HG03060 (cell line): ENCODE measurements at regions not wholly inside any gene's neighbourhood (a gene's known extent, or its start where the extent isn't known, plus 50 kb on each side); places are given as distances from the start of the nearest gene placed in this dataset.
"Not testable (repeated sequence)": the region's sequence is repeated elsewhere in the genome, so short reads cannot be mapped to it uniquely, and the experiment has no call there.

ENCODE experiments used
- ATAC-seq: cut with Tn5 transposase; IDR thresholded peaks from one replicate; pipeline ENCODE4 v1.9.1; 2021; ENCODE audit warnings: low read depth, moderate number of reproducible peaks; ENCODE audit not compliant: unreplicated experiment

DNA sequence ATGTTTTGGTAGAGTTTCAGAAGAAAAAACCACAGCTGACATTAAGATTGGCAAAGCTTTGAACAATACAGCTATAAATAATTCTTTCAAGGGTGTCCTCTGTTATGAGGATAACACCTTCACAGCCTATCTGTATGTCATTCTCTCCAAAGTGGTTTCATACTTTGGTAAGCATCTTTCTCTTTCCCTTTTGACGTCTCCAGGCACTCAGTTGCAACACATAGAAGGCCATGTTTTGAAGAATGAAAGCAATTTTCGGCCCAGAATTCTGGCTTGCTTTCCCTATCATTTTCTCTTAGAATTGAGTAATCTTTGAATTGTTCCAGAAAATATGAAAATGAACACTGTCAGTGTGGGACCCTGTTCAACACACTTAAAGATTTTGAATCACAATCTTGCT lies 200.0 kb upstream of the CBLB start:
- ATAC-seq, result peak; percentile 58

DNA sequence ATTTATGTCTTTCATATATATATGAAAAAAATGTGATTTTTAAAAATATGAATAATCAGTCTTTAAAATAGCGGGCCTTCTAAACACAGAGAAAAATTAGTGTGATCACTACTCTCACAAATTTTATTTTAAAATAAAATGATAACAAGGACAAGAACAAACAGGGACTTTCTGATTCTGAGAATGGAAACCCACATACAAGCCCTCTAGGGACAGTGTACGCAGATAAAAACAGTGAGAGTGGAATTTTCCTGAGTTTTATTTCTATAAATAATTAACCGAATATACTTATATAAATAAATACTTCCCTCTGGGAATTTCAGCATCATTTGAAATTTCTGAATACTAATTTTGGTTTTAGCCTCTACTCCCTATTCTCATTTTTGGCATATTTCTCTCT lies 201.4 kb upstream of the CBLB start:
- no peak for ATAC-seq

DNA sequence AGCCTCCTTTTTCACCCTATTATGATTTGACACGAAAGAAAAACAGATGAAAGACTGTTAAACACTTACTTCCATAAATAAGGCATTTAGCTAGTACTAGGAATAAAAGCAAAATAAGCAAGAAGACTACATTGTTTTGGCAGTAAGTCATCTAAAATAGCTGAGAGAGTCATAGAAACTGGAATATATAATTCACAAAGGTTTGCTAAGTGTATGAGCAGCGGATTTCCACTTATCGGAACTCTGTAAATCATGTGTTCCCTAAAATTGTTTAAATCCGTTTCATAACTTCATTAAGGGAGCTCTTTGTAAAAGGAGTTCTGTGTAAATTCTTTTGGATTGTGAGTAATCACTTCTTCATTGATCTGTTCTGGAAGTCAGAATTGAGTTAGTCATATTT lies 202.5 kb upstream of the CBLB start:
- ATAC-seq, result no peak

DNA sequence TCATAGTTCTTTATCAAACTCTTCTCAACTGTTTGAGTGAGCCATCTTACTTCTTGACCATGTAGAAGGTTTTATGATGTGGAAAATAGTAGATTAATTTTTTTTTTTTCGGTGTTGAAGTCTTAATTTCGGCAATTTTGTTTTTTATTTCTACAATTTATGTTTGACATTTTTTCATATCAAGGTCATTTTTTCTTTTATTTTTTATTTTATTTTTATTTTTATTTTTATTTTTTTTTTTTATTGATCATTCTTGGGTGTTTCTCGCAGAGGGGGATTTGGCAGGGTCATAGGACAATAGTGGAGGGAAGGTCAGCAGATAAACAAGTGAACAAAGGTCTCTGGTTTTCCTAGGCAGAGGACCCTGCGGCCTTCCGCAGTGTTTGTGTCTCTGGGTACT lies 203.8 kb upstream of the CBLB start:
- not testable (repeated sequence) for ATAC-seq

DNA sequence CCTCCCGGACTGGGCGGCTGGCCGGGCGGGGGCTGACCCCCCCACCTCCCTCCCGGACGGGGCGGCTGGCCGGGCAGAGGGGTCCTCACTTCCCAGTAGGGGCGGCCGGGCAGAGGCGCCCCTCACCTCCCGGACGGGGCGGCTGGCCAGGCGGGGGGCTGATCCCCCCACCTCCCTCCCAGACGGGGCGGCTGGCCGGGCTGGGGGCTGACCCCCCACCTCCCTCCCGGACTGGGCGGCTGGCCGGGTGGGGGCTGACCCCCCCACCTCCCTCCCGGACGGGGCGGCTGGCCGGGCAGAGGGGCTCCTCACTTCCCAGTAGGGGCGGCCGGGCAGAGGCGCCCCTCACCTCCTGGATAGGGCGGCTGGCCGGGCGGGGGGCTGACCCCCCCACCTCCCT lies 205.0 kb upstream of the CBLB start:
- not testable (repeated sequence) for ATAC-seq

DNA sequence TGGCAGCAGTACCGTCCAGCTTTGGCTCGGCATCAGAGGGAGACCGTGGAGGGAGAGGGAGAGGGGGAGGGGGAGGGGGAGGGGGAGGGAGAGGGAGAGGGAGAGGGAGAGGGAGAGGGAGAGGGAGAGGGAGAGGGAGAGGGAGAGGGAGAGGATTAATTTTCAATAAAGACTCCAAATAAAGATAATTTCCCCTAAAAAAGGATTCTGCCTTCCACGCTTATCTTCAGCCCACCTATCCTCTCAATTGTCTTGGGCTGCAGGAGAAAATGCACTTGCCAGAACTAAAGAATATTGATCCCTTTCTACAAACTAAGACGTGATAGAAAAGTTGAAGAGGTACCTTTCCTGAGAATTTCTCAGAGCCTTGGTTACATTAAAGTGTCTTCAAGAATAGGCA lies 206.9 kb upstream of the CBLB start:
- ATAC-seq, result not testable (repeated sequence)

DNA sequence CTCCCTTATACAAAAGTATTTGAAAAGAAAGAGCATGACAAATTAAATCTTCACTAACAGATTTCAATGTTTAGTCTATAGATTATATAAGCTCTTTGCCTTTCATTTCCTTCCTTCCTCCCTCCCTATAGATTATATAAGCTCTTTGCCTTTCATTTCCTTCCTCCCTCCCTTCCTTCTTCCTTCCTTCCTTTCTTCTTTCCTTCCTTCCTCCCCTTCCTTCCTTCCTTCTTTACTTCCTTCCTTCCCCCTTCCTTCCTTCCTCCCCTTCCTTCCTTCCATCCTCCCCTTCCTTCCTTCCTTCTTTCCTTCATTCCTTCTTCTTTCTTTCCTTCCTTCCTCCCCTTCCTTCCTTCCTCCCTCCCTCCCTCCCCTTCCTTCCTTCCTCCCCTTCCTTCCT lies 209.8 kb upstream of the CBLB start:
- no peak for ATAC-seq

DNA sequence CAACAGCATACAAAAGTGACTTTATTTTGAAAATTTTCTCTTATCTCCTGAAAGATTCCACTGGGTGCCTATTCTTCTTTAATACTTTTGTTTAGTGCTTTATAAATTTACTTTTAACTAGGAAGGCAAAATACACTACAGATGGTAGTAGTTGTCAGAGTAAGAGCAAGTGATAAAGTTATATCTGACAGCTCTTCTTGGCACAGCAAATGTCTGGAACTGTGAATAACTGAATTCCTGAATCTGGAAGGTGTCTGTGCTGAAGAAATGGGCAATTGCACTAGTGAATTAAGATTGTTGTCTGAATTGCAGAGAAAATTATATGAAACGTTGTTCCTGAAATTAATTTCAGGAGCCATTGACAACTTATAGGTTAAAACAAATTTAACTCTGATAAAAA lies 213.8 kb upstream of the CBLB start:
- no peak for ATAC-seq

DNA sequence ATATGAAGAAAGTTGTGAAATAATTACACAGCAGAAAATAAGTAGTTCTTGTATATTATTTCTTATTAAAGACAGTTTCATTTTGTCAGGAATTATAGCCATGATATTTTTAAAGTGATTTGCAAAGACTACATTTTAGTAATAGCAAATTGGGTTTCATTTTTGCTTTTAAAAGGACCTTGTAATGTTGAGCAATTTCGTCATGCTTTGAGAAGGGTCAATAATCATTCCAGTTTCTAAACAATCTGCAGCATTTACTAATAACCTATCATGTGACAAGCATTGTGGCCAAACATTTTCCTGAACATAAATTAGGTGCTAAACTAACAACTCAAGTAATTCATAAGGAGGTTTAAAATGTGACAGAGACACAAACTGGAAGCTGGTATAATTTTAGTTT lies 214.4 kb upstream of the CBLB start:
- ATAC-seq, result no peak

DNA sequence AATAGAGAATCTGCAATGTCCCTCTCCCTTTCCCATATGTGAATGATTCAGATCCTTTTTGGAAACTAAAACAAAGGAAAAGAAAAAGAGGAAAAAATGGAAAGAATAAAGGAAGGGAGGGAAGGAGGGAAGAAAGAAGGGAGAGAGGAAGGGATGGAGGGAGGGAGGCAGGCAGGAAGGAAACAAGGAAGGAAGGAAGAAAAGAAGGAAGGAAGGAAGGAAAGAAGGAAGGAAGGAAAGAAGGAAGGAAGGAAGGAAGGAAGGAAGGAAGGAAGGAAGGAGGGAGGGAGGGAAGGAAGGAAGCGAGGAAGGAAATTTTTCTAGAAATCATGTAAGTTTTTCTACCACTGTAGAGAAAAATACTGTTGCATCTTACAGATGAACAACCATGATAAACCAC lies 215.0 kb upstream of the CBLB start:
- ATAC-seq, result no peak

DNA sequence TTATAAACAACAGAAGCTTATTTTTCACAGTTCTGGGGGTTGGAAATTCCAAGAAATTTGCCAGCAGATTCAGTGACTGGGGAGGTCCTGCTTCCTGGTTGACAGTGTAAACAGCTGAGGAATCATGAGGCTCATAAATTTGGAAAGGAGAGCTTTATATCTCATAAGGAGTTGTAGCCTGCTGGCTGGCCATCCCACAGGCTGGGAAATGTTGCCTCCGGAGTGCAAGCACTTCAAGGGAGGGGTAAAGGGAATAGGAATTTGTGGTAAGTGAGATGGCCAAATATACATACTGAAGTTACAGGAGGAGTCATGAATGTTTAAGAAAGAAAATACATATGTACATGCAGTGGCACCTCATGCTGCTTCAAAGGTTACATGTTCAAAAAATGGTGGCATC lies 217.2 kb upstream of the CBLB start:
- ATAC-seq, result no peak

DNA sequence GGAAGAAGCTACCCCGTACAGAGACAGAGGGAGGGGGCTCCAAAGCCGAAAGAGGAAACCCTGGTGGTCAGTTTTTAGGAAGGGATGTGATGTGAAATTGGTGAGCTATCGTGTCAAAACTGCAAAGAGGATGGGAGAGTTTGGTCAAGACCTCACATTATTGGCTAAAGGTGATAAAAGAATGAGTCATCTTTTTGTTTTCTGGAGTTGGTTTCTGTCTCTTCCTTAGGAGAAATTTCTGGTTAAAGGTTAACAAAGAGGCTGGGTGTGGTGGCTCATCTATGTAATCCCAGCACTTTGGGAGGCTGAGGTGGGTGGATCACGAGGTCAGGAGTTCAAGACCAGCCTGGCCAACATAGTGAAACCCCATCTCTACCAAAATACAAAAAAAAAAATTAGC lies 217.8 kb upstream of the CBLB start:
- no peak for ATAC-seq

DNA sequence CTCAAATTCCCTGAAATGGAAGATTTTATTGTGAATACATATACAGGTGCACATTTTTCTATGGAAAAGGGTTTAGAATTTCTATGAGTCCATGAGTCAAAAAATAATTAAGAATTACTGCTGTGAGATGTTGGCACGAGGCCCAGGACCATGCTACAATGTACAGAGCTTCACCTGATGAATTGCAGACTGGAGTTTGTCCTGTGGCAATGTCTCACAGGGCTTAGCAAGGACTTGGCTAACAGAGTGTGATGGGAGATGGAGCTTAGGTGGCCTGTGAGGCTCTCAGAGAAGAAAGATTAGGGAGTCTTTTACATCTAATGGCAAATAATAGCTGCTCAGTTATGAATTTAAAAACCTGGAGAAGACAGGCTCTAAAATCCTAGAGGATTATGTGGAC lies 219.5 kb upstream of the CBLB start:
- ATAC-seq, result no peak

DNA sequence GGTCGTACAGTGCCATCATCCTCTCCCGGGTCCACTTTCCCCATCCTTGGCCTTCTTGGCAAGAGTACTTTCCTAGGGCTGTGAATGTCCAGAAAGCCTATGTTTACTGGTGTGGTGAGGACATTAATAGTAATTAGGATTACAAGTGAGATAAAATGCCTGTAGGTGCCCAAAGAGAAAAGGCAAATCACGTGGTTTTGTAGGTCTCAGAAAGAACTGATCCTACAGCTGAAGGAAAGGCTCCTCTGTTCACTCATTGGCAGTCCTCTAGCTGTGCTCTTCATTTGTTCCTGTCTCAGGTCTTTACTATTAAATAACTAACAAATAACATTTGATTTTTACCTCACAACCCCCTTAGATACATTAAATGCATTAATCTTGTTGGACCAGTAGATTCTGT lies 220.1 kb upstream of the CBLB start:
- no peak for ATAC-seq

DNA sequence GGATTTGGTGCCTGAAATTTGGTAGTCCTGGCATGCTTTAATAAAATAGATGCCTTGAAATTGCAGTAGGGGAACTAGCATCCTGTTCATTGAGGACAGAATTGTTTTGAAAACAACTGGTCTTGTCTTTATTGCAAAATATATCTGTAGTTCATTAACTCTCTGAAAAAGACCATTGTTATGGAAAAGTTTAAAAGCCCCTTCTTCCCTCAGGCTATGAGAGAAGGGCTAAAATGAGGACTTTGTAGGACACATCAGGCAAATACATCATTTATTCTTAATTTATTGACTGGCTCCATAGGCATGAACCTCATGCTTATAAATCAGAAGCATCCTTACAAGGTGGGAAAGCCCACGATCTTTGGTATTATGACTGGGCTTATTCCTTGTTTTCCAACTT lies 221.0 kb upstream of the CBLB start:
- ATAC-seq, result no peak

DNA sequence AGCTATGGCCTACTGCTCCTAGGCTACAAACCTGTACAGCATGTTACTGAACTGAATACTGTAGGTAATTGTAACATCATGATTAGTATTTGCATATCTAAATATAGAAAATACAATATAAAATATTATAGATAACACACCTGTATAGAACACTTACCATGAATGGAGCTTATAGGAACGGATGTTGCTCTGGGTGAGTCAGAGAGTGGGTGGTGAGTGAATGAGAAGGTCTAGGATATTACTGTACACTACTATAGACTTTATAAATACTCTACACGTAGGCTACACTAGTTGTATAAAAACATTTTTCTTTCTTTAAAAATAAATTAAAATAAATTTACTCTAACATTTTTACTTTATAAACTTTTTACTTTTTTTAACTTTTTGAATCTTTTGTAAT lies 224.0 kb upstream of the CBLB start:
- ATAC-seq, result no peak

DNA sequence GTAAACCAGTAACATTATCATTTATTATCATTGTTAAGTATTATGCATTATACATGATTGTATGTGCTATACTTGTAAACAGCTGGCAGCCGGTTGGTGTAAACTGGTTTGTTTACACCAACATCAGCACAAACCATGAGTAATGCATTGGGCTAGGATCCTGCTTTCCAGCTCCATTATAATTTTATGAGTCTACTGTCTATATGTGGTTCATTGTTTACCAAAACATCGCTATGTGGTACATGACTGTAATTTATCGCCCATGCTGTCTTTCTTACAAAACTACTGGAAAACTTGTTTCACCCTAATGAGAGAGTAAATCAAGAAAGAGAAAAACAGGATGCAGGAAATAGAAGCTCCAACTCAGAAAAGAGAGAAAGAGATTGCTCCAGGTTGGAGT lies 224.8 kb upstream of the CBLB start:
- no peak for ATAC-seq

DNA sequence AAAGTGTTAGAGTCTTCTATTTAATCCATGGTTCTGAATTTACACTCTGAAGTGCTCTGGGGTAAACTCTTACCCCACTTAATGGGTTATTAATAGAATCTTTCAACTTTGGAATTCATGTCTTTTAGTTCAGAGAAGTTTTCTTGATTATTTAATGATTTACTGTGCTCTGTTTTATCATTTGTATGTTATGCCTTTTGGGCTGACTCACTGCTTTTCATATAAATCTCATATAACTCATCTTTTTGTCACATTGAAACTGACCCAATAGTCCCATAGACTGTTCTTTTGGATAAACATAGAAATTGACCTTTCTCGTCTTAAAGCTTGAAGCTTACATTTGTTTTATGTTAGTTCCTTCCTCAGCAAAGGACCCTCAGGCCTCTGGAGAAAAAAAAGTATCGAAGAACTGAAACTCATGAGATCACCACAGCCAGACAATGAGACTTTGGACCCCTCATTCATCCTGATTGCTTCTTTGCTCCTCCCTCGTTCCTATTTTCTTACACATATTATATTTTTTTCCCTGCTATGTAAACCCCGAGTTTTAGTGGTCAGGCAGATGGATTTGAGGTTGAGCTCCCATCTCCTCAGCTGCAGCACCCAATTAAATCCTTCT lies 229.1 kb upstream of the CBLB start:
- ATAC-seq, result no peak

DNA sequence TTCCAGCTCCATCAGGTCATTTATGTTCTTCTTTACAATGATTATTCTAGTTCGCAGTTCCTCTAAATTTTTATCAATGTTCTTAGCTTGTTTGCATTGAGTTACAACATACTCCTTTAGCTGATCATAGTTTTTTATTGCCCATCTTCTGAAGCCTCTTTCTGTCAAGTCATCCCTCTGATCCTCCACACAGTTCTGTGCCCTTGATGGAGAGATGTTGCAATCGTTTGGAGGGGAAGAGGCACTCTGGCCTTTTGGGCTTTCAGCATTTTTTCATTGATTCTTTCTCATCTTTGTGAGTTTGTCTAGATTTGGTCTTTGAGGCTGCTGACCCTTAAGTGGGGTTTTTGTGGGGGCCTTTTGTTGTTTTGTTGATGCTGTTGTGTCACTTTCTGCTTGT lies 234.6 kb upstream of the CBLB start:
- ATAC-seq, result no peak

DNA sequence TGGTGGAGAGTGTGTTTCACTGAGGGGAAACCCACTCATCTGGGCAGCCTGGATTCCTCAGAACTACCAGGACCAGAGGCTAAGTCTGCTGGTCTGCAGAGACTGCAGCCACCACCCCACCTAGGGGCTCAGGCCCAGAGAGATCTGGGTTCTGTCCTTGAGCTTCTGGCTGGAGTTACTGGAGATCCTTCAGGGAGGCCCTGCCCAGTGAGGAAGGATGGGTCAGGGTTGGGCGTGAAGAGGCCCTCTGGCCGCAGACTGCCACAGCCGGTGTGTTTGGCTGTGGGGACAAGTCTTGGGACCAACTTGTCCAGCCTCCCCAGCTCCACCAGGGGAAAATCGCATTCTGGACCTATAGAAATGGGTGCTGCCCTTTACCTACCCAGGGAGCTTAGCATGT lies 235.3 kb upstream of the CBLB start:
- no peak for ATAC-seq

DNA sequence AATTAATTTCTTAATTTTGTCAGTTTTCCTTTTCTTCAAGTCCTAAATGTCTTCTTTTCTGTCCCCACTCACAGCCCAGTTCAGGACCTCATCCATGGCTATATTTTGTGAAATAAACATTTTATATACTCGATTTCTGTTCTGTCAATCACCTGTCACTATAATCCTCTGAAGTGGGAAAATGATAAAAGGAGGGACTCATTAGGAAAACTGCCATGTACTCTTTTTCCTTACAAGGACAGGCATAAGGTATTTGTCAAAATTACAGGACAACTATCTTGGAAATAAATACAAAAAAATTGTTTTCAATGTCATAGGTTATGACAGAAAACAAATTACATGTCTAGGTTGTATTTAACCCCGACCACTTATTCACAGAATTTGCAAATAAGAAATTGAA lies 240.1 kb upstream of the CBLB start:
- no peak for ATAC-seq

DNA sequence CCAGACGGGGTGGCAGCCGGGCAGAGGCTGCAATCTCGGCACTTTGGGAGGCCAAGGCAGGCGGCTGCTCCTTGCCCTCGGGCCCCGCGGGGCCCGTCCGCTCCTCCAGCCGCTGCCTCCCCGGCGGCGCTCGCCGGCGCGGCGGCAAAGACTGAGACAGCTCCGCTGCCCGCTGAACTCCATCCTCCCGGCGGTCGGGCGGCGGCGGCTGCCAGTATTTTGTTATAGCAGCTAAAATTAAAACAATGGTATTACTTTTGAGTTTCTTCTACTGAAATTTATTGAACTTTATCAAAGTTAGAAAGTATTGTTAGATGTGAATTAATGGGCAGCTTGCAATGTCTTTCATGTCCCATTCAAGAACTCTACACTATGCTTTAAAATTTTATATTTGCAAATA lies 243.7 kb upstream of the CBLB start:
- not testable (repeated sequence) for ATAC-seq

DNA sequence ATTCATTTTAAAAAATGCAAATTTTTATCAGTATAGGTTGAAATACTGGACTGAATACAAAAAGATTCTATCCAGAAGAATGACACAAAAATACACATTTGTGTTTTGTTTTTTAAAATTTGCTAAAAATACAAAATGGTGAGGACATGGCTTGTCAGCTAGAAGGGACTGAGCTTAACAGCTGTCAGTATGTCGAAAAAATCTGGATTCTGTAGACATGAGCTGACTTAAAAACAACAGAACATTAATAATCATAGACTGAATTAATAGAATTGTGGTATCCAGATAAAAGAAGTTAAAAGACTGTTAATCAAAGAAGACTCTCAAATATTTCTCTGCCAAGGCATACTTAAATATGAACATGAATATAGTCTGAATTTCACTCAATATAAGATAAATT lies 244.9 kb upstream of the CBLB start:
- no peak for ATAC-seq
